ENCODE measurements at regions not wholly inside any gene's neighbourhood (a gene's known extent, or its start where the extent isn't known, plus 50 kb on each side); places are given as distances from the start of the nearest gene placed in this dataset.

DNA sequence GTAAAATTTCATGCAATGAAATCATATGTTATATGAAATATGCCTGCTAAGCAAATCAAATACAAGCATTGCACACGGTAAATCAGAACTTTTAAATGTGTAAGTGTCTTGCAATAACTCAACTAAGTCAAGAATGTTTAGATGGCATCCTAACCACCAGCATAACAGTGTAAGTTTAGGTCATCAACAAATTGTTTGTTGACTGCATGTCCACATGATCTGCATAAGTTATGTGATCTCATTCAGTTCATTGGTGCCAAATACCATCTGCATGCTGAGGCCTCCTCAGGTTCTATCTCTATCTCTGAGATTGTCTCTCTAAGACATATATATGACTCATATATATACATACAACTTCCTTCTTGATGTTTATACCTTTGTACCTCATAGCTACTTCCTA lies 159.6 kb upstream of the STK32A start:
- TF ChIP-seq, protein P1, sequence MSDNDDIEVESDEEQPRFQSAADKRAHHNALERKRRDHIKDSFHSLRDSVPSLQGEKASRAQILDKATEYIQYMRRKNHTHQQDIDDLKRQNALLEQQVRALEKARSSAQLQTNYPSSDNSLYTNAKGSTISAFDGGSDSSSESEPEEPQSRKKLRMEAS (IDR thresholded peaks at IDR 0.05): no peak
- TF ChIP-seq CTCF (IDR thresholded peaks at IDR 0.05; ENCODE audit: low read depth, low read length, missing input control) (no peak), JUND (IDR thresholded peaks at IDR 0.05) (no peak)
- TF ChIP-seq, protein P2, sequence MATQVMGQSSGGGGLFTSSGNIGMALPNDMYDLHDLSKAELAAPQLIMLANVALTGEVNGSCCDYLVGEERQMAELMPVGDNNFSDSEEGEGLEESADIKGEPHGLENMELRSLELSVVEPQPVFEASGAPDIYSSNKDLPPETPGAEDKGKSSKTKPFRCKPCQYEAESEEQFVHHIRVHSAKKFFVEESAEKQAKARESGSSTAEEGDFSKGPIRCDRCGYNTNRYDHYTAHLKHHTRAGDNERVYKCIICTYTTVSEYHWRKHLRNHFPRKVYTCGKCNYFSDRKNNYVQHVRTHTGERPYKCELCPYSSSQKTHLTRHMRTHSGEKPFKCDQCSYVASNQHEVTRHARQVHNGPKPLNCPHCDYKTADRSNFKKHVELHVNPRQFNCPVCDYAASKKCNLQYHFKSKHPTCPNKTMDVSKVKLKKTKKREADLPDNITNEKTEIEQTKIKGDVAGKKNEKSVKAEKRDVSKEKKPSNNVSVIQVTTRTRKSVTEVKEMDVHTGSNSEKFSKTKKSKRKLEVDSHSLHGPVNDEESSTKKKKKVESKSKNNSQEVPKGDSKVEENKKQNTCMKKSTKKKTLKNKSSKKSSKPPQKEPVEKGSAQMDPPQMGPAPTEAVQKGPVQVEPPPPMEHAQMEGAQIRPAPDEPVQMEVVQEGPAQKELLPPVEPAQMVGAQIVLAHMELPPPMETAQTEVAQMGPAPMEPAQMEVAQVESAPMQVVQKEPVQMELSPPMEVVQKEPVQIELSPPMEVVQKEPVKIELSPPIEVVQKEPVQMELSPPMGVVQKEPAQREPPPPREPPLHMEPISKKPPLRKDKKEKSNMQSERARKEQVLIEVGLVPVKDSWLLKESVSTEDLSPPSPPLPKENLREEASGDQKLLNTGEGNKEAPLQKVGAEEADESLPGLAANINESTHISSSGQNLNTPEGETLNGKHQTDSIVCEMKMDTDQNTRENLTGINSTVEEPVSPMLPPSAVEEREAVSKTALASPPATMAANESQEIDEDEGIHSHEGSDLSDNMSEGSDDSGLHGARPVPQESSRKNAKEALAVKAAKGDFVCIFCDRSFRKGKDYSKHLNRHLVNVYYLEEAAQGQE (IDR thresholded peaks at IDR 0.05): no peak
